Fibroblast of skin of left biceps (primary cell): ENCODE measurements at regions not wholly inside any gene's neighbourhood (a gene's known extent, or its start where the extent isn't known, plus 50 kb on each side); places are given as distances from the start of the nearest gene placed in this dataset.
"Not testable (repeated sequence)": the region's sequence is repeated elsewhere in the genome, so short reads cannot be mapped to it uniquely, and the experiment has no call there.

ENCODE experiments used
- DNase-seq, 2 experiments: peaks; one replicate each; pipeline ENCODE4 v3.0.0-alpha.2; 2013; ENCODE audit warnings: low read depth in 2 of 2

DNA sequence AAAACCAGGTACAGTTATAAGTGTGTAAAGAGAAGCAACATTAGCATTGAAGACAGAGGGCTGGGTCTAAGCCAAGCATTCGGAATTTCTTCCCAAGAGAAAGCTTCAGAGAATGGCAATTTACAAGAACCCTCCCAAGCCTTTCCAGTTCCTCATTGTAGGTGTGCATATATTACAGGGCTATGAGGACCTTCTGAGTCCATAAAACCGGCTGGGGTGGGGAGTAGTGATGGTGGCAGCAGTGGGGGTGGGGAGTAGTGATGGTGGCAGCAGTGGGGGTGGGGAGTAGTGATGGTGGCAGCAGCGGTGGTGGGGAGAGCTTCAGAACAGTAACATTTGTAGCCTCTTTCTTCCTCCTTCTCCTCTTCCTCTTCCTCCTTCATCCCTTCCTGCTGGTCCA is 368.7 kb upstream of the UMPS start:
- no peak for DNase-seq

DNA sequence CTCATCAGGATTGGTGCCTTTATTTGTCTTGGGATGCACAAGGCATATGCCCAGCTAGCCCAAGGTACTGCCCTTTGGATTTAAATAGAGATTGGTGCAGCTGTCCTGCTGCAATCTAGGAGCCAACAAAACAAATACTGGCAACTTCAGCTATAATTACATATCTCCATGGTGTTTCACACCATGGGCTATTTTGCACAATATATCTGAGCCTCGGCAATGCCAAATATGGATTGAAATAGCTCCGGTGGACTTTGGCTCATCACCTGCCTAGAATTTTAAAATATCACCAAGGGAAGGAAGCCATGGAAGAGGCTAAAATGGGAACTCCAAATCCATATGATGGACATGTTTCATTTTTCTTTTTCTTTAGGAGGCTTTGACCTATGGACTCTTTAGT is 367.8 kb upstream of the UMPS start:
- no peak for DNase-seq

DNA sequence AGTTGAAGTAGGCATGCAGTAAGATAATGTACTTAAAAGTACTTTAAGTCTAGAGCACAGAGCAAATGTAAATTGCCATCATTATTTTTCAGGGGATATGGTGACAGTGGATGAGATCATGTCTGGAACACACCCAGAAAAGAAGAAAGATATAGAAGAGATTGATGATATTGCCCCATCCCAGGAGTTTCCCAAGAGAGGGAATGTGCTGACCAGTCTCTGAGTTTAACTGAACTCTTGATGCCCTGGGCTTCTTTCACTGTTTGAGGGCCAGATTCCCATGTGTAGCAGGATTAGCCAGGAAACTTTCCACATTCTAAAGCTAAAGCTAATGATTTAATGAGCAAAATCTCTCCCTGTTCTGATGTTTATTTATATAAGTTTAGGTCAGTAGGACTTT is 366.8 kb upstream of the UMPS start:
- DNase-seq = peak; percentile 25 to 30

DNA sequence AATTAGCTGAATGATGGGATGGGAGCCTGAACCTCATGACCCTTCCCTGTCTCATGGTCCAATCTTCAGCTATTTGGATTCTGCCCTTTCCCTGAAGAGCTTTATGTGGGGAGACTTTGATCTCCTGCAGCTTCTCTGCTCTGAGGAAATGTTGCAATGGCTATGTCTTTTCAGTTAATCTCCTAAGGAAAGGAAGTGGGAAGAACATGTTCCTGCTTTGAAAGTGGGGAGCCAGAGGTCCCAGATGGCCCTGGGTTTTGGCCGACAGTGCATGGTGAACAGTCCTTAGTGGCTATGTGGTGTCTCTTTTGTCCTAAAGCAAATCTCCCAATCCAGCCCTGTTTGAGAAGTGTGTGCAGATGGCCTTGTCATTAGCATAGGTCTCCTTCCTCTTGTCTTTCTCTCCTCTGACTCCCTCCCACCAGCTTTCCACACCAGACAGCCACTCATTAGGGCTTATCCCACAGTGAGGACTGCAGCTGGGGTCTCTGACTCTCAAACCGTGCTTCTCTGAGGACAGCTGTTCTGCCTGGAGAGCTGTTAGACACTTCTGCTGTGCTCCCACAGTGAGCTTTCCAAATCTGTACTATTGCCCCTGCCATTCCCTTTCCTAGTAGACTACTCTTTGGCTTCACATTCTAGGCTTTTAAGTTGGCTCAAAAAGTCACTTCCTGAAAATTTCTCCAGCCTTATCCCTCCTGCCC is 365.8 kb upstream of the UMPS start:
- DNase-seq = no peak

DNA sequence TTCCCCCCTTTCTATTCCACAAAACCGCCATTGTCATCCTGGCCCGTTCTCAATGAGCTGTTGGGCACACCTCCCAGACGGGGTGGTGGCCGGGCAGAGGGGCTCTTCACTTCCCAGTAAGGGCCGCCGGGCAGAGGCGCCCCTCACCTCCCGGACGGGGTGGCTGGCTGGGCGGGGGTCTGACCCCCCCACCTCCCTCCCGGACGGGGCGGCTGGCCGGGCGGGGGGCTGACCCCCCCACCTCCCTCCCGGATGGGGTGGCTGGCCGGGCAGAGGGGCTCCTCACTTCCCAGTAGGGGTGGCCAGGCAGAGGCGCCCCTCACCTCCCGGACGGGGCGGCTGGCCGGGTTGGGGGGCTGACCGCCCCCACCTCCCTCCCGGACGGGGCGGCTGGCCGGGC is 363.6 kb upstream of the UMPS start:
- DNase-seq = not testable (repeated sequence)

DNA sequence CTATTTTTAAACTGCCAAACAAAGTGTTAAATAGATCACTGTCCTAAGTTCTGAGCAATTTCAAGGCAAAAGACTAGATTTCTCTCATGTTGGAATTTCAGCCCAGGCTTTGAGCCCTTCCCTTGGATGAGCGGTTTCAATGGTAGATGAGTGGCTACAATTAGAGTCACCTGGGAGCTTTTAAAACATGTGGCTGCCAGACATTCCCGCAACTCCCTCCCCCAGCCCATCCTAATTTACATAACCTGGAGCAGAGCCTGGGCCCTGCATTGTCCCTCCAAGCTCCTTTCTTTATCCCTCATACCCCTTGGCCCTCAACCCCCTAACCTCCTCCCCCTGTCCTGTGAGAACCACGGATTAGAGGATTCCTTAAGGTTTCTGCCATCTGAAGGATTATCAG is 357.5 kb upstream of the UMPS start:
- DNase-seq = peak in 1 of 2 experiments; percentile 21

DNA sequence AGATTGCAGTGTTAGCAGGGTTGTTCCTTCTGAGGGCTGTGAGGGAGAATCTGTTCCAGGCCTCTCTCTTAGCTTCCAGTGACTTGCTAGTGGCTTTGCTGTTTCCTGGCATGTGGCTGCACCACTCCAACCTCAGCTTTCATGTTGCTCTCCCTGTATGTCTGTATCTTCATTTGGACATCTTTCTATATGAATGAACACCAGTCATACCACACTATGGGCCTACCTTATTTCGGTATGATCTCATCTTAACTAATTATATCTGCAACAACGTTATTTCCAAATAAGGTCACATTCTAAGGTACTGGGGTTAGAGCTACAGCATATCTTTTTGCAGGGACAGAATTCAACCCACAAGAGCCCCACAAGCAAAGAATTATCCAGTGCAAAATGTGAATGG is 356.7 kb upstream of the UMPS start:
- no peak for DNase-seq

DNA sequence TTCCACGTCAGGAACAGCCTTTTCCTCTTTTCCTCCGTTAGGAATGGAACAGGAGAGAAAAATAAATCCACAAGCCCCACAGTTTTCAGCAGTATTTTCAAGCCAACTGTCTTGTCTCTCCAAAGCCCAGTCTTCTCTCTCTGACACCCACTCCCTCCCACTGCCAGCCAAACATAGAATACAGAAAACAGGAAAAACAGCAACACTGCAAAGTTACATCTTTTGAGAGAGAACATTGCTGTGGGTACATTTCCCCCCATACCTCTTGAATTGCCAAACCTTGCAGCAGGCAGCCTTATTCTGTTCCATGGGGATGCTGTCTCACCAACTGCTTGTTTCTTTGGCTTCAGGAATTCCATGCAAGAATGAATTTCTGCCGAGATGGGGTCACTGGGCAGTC is 355.7 kb upstream of the UMPS start:
- no peak for DNase-seq

DNA sequence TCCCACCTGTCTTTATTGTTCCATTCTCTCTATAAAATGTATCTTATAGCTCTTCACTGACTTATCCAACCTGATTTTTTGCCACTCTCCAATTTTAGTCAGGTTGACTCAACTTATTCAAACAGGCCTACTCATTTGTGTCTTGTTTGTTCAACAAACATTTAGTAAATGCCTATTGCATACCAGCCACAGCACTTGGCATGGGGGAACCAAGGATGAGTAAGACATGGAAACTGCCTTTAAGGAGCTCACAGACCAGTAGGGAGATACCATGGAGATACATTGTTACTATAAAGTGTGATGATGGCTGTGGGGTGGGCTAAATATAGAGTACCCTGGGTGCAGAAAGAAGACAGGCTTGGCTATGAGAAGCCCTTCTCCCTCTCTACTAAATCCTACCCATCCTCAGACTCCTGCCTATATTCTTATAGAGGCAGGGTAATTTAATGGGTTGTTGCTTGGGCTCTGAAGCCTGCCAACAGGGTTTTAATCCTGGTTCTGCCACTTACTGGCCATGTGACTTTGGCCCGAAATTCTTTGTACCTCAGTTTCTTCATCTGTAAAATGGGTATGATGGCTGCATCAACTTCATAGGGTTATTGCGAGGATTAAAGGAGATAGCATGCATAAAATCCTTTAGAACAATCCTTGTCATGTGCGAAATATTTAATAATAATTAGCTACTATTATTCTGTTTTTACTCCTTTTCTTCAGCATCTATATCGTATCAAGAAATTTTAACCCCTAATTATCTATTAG is 348.5 kb upstream of the UMPS start:
- no peak for DNase-seq

DNA sequence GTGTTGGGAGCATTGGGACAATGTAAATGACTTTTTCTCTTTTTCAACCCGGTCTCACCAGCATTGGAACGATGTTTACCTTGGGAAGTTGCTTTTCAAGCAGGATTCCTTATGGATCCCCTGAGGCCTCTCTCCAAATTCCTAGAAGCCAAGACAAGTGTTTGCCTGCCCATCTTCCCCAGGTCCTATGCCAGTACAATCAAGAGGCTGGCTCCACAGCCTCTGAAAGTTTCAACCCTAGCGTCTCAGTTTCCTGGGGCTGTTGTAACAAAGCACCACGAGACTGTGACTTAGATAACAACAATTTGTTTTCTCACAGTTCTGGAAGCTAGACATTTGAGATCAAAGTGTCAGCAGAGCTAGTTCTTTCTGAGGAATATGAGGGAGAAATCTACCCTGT is 347.2 kb upstream of the UMPS start:
- no peak for DNase-seq

DNA sequence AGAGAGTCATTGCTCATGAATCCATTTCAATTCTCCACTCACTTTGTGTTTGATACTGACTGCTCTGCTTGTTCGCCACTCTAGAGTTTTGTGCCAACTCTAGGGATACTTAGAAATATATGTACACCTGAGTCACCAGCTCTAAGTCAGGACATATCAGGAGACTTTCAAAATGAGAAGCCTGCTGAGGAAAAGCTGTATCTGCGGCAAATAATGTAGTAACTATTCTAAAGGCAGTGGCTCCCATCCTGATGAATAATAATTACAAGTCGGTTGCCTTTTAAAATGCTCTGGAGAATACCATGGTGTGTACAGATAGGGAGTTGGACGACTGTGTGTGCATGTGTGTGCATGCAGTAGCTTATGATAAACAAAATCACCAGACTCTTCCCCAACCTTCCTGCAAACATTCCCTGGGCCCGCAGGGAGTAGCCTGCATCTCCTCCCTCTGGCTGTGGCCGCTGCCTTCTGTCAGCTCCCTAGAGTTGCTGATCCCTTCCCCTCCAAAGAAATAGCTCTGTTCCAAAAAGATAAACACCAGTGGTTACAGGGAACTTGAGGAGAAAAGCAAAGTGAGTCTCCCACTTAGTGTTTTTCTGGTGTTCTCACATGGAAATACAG is 346.3 kb upstream of the UMPS start:
- DNase-seq = no peak

DNA sequence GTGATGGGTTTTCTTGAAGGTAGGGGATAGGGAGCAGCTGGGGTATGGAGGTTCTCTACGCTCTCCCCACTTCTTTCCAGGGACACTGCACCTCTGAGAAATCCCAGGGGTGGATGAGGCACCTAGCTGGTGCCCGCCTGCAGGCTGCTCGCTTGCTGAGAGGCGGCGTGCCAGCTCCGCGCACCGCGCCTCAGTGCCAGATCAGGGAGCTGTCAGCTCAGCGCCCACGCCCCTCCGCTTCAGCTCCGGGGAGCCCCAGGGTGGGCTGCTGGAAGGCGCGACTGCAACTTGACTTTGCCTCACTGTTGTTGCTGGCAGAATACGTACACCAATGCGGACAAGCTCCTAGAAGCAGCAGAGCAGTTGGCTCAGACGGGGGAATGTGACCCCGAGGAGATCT is 345.7 kb upstream of the UMPS start:
- no peak for DNase-seq

DNA sequence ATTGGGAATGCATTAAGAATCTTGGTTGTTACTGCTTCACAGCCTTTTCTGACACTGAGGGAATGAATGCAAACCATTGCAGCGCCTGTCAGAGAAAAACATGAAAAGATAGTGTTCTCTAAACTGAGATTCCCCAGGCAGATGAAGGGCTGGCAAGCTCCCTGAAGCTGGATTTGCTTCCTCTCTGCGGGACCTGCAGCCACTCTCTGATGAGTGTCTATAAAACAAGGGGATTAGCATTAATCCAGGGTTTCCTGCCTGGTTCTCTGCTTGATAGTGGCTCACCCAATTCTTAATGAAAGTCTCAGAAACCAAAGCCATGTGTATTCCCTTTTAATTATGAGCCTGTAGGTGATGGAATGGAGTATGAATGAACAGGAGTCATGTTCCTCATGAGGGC is 344.3 kb upstream of the UMPS start:
- DNase-seq = no peak

DNA sequence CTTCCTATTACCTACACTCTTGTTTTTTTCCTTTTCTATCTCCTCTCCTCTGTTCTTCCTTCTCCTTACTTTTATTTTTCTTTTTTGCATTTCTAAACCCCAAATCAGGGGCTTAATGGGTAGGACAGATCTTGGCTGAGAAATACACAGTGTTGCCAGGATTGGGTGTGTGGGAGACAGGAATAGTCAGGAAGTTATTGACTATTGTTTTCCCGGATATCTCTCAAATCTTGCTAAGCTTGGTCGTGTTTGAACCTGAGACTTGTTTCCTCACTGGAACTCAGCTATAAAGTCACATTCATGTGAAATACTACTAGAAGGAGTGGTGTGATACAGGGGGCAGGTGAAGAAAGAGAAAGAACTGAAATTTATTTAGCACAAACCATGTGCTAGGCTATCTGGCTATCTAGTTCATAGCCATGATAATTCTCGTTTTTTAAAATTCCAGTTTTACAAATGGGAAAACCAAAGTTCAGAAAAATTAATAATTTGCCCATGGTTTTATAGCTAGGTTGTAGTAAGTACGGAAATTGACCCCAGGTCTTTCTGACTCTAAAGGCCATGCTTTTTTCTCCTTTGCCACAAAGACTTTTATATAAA is 343.2 kb upstream of the UMPS start:
- no peak for DNase-seq

DNA sequence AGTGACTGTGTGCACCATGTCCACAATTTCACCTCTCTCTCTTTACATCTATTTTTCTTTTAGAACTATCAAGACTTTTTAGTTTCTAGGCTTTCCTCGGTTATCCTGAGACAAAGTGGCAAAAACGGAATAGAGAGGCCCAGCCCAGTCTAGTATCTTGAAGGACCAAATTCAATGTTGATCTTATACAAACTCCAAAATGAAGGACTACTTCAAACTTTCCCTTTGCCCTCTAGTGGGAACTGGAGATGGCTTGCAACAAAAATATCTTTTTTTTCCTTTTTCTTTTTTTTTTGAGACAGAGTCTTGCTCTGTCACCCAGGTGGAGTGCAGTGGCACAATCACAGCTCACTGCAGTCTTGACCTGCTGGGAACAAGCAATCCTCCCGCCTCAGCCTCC is 338.5 kb upstream of the UMPS start:
- DNase-seq = no peak

DNA sequence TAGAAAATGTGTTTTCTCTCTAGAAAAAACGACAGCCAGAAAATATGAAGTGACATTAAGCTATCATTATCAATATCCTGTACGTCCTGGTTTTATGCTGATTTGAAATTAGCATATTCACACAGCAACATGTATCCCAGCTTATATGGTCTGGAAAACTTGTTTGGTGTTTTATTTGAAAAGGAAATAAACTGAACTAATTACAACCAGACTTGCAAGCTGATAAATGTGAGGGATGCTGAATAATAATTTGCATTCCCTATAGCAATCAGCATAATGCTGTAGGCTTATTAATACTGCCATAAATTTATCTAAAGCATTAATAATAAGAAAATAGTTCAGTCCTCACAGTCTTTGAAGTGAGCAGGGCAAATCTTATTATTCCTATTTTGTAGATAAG is 336.9 kb upstream of the UMPS start:
- DNase-seq = no peak

DNA sequence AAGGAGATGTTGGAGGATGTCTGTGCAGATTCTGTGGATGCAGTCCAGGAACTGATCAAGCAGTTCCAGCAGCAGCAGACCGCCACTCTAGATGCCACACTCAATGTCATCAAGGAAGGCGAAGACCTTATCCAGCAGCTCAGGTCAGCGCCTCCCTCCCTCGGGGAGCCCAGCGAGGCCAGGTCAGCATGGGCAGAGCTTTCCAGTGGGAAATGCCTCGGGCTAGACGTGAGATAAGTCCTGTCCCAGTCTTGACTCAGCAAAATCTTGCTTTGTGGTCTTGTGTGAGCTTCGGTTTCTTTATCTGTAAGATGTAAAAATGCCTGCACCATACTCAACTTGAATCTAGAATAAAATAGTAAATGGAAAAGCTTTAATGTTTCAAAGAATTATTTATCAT is 335.1 kb upstream of the UMPS start:
- DNase-seq = no peak

DNA sequence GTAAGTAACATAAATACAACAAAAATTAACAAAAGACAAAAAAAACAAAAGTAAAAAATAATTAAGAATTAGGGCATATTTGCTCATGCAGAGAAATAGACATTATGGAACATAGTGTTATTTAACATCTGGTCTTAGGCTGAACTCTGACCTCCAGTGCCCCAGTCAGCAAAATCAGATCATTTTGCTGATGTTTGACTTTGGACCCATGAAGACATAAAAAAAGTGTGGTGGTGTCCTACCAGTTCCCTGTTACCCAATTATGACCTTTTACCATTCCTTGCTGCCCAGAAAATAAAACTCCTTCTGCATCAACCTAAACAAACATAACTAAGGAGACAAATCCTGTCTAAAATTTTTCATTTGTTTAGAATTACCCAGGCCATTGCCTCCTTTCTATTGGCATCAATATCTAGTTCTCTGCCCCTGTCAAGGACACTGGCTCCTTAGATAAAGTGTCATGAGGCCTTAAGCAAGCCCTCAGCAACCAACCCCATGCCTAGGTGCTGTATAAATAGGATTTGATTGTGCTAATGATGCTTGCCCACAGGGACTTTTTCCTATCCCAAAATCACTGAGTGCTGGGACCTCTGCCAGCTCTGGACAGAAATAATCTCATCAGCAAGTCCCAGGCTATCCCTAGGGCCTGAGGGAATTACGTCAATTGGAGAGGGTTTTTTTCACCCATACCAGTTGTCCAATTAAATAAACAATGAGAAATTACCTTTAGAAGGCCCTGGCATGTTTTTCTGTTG is 334.5 kb upstream of the UMPS start:
- DNase-seq = no peak

DNA sequence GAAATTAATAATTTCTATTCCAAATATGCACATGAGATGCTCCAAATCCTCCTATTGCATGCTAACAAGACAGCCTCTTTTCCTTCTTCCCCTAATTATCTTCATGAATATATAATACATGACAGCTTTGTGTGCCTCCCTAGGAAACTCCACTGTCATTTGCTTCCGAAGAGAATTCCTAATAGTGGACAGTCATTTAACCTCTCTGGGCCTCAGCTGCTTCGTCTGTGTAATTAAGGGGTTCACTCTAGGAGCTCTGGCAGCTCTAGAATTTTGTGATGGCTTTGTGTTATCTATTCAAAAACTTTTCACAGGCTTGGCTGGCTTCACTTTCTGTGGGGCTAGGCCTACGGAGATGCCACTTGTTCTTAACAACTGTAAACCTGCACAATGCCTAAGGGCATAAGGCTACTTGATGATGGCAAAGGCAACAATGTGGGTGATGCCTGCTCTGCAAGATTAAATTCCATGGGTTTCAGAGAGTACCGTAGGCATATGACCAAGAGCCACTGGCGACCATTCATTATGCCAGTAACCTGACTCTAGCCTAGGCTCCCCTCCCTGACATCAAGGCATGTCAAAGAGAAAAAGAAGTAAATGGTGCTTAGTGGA is 333.8 kb upstream of the UMPS start:
- no peak for DNase-seq

DNA sequence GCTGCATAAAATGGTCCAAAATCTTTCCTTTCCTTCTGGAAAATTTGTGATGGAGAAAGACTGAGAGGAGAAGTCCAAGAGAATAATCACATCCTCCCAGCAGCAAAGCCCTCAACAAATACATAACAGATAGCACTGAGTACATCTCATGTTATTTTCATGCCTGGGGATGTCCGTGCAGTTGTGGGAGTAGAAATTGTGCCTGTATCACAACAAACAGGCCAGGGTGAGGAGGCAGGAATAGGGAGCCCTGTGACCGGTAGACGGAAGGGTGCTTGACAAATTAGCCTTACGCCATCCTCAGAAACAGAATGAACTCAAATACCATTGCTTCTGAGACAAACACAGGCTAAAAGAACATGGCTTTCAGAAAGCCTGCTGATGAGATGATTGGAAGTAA is 333.2 kb upstream of the UMPS start:
- DNase-seq = no peak

DNA sequence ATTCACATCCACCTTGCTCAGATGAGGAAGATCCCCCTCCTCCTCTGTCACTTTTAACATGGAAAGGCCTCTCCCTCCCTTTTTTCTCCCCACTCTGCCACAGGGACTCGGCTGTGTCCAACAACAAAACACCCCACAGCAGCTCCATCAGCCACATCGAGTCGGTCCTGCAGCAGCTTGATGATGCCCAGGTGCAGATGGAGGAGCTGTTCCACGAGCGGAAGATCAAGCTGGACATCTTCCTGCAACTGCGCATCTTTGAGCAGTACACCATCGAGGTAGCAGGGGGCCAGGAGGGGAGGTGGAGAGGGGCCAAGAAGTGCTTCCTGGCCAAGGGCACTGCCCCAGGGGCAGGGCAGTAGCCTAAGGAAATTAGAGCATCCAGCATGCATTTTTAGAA is 331.7 kb upstream of the UMPS start:
- no peak for DNase-seq

DNA sequence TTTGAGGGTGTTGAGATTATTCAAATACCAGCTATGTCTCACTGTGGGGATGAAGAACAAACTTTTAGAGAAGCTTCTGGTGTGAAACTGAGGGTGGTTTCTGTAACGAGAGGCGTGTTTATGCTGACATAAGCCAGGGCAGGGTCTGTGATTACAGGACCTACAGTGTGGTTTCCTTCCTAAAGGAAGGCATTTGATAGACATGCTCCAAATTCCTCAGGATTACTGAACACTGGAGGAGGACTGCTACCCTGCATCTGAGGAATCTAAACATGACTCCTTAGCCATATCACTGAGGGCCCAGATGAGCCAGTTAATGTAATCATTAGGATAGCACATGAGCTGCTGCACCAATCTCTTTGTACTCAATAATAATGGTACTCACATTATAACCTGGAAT is 328.4 kb upstream of the UMPS start:
- DNase-seq = peak; percentile 34 to 38
